A549 (cell line): ENCODE measurements at regions not wholly inside any gene's neighbourhood (a gene's known extent, or its start where the extent isn't known, plus 50 kb on each side); places are given as distances from the start of the nearest gene placed in this dataset.

Source experiments
- CEBPB ChIP-seq, 2 experiments: fragments of >200 bp in 1 of 2; sonication (Bioruptor Twin) in 1 of 2; formaldehyde crosslinking in 1 of 2; IDR thresholded peaks; 2 replicates each; pipeline ENCODE4 v1.6.1; 2012 to 2016
- CHD4 ChIP-seq: fragments of 200-600 bp; sonication (generic); IDR thresholded peaks from 2 replicates; pipeline ENCODE4 v1.6.1; 2016; ENCODE audit warnings: antibody characterized with exemption, mild to moderate bottlenecking, borderline replicate concordance
- CTCF ChIP-seq: fragments of >200 bp; sonication (Bioruptor Twin); formaldehyde crosslinking; IDR thresholded peaks from 3 replicates; pipeline ENCODE4 v1.5.1; 2016
- EP300 ChIP-seq, 2 experiments: fragments of >200 bp; sonication (Bioruptor Twin); formaldehyde crosslinking; IDR thresholded peaks; 2 replicates in 1 of 2; 3 replicates in 1 of 2; pipeline ENCODE4 v1.6.1; 2016 to 2017
- JUNB ChIP-seq: fragments of >200 bp; sonication (Bioruptor Twin); formaldehyde crosslinking; IDR thresholded peaks from 2 replicates; pipeline ENCODE4 v1.6.1; 2016
- MYC ChIP-seq: IDR thresholded peaks from 2 replicates; pipeline ENCODE4 v1.6.1; 2012; ENCODE audit warnings: mild to moderate bottlenecking, inconsistent platforms, low read length, improper control_type of control experiment, borderline replicate concordance
- POLR2A ChIP-seq: IDR thresholded peaks from 2 replicates; pipeline ENCODE4 v1.6.1; 2012; ENCODE audit warnings: mild to moderate bottlenecking, low read length
- REST ChIP-seq: fragments of 200-600 bp; sonication (generic); IDR thresholded peaks from 2 replicates; pipeline ENCODE4 v1.6.1; 2016; ENCODE audit warnings: antibody characterized with exemption, mild to moderate bottlenecking, moderate library complexity
- SMC3 ChIP-seq: fragments of >200 bp; sonication (Bioruptor Twin); formaldehyde crosslinking; IDR thresholded peaks from 3 replicates; pipeline ENCODE4 v1.6.1; 2018; ENCODE audit warnings: inconsistent platforms
- ZC3H11A ChIP-seq: fragments of 450-650 bp; IDR thresholded peaks from 2 replicates; pipeline ENCODE4 v1.6.1; 2014; ENCODE audit warnings: antibody characterized with exemption, mild to moderate bottlenecking
- ZNF302 ChIP-seq: fragments of 250-450 bp; sonication (Bioruptor Pico); IDR thresholded peaks from 2 replicates; pipeline ENCODE4 v1.9.0; 2021; ENCODE audit warnings: inconsistent platforms, mild to moderate bottlenecking, moderate library complexity
- TF ChIP-seq, protein P1 (sequence below): IDR thresholded peaks from 2 replicates; pipeline ENCODE4 v1.6.1; 2012

- TF ChIP-seq CHD4, result no peak
- no peak for TF ChIP-seq CTCF
- TF ChIP-seq CEBPB (IDR thresholded peaks at IDR 0.05), result no peak
- no peak for TF ChIP-seq POLR2A
- TF ChIP-seq ZC3H11A, result no peak
- TF ChIP-seq, protein P1, sequence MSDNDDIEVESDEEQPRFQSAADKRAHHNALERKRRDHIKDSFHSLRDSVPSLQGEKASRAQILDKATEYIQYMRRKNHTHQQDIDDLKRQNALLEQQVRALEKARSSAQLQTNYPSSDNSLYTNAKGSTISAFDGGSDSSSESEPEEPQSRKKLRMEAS, result no peak
- TF ChIP-seq EP300 (IDR thresholded peaks at IDR 0.05), result no peak
- no peak for TF ChIP-seq ZNF302 (CRISPR knock-in tag)
- no peak for TF ChIP-seq MYC
- no peak for TF ChIP-seq REST
- TF ChIP-seq SMC3, result no peak
- no peak for TF ChIP-seq JUNB
Observed at GRCh38 chr6:11890209-11890608, 111.6 kb upstream of the ADTRP start.
